Erythroblast (primary cell): ENCODE measurements at regions not wholly inside any gene's neighbourhood (a gene's known extent, or its start where the extent isn't known, plus 50 kb on each side); places are given as distances from the start of the nearest gene placed in this dataset.

Source experiments
- GATA1 ChIP-seq: IDR thresholded peaks from 2 replicates; pipeline ENCODE4 v1.6.1; 2011; ENCODE audit warnings: low read depth, mild to moderate bottlenecking, control low read depth, low read length, moderate library complexity
- POLR2A ChIP-seq: IDR thresholded peaks from 2 replicates; pipeline ENCODE4 v1.6.1; 2011; ENCODE audit warnings: mild to moderate bottlenecking, low read length

DNA sequence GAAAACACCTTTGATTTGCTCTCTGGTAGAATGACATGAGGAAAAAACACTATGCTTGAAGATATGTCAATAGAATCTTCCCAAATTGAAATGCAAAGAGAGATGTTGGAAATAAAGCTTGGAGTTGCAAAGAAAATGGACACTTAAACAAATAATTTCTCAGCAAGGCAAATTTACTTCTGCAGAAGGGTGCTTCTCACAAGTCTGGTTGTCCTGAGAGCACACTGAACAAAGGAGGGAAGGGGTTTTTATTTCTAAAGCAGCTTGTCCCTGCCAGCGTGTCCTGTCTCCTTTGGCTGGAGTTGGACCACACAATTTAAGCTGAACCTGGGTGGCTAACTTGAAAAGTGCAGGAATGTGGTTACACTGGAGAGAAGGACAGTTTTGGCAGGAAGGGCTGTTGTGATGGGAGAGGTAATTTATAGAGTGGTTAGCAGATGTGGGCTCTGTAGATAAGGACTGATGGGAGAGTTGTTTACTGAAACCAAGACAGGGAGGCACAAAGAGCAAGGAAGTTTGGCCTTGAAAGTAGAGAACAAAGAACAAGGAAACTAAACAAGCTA is 454.6 kb upstream of the EYS start:
- TF ChIP-seq POLR2A (no peak), GATA1 (no peak)
